GM18508 (cell line): ENCODE measurements at regions not wholly inside any gene's neighbourhood (a gene's known extent, or its start where the extent isn't known, plus 50 kb on each side); places are given as distances from the start of the nearest gene placed in this dataset.

Experiments used
- ATAC-seq: cut with Tn5 transposase; IDR thresholded peaks from one replicate; pipeline ENCODE4 v1.9.1; 2021; ENCODE audit warnings: moderate number of reproducible peaks; ENCODE audit not compliant: insufficient read depth, unreplicated experiment

GRCh38 chr6:139540276-139540675, 165.8 kb upstream of the CITED2 start:
- no peak for ATAC-seq

- no peak for ATAC-seq
Observed at GRCh38 chr6:139539852-139540251, 165.4 kb upstream of the CITED2 start.

GRCh38 chr6:139538366-139538765, 163.9 kb upstream of the CITED2 start:
- no peak for ATAC-seq

GRCh38 chr6:139536751-139537617, 162.5 kb upstream of the CITED2 start:
- ATAC-seq = no peak

DNA sequence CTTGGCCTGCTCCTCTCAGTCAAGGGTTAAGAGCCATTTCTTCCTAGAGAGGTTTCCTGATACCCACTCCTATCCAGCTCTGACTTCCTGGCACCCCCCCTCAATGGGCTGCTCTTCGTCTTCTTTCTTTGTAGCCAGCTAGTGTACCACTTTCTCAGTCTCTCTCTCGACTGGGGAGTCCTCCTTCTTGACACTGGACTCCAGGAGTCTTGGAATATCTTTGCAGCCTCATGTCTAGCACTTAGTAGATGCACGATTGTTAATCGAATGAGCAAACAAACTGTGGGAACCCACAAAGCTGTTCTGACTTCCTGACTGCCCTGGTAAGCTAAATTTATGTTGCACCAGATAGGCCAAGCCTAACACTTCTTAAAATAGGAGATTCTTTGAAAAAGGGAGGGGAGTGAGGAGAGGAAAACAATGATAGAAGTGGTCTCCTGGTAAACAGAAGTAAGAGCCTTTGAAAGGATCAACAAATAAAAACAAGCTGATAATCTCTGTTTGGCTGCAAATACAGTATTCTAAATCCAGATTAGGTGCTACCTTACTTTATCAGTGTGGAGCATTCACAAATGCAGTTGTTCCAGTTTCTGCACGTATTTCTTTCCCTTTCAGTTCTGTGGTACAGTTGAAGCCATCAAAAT, 160.1 kb upstream of the CITED2 start:
- no peak for ATAC-seq

- no peak for ATAC-seq
Observed at GRCh38 chr6:139533573-139534471, 159.4 kb upstream of the CITED2 start.

- ATAC-seq = no peak
Observed at GRCh38 chr6:139533171-139533570, 158.7 kb upstream of the CITED2 start.

DNA sequence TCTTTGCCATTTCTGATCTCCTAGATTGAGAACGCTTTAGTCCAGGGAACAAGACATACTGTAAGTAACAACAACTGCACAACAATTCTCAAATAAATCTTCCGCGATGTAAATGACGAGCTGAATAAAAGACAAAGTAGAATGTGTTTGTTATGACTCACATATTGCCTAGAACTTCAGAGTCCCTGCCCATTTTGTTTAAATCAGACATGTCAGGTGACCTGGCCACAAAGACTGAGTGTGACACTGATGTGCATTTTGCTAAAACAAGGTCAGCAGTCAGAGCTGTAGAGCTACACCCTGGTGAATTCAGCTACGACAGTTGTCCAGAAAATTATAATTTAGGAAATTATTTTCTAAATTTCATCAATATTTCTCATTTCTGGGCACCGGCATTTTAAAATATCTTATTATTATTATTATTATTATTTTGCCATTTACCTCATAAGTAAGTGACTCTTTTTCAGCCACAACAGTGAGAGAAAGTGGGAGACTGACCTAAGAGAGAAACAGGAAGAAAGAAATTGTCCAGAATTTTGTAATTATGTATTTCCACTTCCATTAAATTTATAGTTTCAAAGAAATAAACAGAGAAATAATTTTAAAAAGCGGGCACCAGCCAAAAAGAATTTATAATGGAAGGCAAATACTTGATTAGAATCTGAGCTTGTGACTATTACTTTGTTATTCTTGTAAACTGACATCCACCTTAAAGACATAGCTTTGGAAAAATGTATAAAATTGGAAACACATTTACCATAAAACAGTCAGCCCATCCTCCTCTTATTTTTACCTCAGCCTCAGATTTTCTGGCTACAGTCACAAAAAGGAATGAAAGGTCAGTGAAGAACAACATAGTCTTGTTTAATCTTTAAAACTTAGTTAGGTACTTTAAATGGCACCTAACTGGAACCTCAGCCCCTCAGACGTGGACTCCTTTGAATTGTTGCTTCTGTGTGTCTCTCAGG, 157.0 kb upstream of the CITED2 start:
- no peak for ATAC-seq

GRCh38 chr6:139530561-139530960, 156.1 kb upstream of the CITED2 start:
- ATAC-seq = no peak

DNA sequence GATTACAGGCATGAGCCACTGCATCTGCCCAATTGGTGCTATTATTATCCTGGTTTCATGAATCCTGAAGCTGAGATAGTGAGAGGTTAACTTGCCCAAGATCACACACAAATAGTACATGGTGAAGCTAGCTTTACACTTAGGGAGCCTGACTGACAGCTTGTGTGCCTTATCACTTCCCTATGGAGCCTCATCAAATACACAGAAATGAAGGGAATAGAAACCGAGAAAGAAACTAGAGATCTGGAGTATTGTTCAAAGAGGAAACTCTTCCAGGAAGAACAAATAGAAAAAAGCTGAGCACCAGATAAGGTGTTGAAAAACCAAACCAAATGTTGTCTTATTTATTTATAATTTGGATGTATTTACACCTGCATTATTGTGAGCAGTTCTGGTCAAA, 155.0 kb upstream of the CITED2 start:
- no peak for ATAC-seq

- no peak for ATAC-seq
Observed at GRCh38 chr6:139528471-139528870, 154.0 kb upstream of the CITED2 start.

DNA sequence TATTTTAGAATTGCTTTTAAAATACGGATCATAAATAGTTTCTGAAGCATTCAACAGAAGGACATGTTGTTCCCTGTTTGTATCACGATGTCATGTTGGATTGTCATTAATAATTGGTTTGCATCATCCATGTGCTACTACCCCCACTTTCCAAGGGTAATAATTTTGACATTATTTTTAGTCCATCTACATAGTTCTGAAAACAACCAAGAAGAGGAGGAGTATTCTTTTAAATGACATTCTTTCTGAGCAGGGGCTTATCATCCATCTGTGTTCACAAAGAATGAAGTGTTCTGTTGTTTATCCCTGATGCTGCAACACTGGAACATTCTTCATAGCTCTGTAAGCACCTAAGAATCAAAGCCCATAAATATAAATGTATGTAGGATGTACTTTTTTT, 151.0 kb upstream of the CITED2 start:
- ATAC-seq = no peak

DNA sequence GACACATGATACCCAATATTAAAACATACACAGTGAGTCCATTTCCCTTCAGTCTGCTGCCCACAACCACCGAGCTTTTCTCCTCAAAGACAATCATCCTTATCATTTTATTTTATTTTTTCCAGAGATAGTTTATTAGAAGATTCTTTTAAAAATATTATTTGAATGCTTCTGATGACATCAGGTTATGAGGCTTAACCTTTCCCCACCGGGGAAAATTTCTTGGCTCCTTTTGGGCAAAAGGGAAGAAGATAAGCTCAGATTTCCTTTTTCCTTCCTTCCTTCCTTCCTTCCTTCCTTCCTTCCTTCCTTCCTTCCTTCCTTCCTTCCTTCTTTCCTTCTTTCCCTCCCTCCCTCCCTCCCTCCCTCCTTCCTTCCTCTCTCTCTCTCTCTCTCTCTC, 149.5 kb upstream of the CITED2 start:
- no peak for ATAC-seq

DNA sequence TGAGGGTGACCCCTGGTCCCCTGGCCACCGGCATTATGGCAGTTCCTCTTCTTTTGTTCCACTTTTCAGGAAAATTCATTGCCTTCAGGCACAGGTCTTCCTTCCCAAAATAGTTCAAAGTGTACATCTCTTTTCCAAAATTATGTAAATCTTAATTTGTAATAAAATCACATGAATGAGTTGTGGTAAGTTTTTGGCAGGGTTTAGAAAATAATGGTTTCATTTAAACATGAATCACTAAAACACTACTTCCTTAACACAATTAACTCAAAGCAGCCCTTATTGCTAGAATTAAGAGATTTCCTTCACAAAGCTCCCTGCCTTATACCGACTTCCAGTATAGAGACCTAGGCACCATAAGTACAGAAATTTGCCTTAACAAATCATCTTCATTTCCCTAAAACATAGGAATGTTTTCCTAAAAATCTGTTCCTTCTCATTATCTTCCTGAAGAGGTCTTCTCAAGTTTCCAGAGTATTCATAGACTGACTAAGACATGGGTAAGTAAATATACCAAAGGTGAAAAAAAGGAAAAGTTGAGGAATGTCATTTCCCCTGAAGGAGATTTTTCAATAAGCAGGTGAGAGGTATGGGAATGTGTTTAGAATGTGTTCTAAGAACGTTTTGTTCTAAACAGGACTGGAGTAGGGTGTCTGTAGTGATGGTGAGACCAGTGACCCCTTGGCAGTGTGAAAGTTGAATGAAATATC, 148.2 kb upstream of the CITED2 start:
- ATAC-seq = no peak

- ATAC-seq = no peak
Observed at GRCh38 chr6:139521338-139521737, 146.9 kb upstream of the CITED2 start.

DNA sequence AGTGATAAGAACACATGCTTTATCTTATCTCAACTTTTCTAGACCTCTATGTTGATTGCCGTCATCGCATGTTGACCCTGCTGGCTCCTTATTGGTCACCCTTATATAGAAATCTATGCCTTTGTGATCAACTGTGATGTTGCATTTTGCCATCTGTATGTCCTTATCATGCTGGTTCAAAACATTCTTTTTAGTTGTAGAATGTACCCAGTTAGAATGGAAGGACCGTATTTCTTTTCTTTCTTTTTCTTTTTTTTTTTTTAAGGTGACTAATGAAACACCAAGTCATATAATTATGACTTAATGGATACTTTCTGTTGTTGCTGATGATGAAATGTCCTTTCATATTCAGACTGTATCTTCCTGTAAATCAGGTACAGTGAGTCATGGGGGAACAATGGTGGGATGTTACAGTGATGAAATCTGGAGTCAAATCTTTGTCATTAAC, 145.9 kb upstream of the CITED2 start:
- ATAC-seq = no peak

DNA sequence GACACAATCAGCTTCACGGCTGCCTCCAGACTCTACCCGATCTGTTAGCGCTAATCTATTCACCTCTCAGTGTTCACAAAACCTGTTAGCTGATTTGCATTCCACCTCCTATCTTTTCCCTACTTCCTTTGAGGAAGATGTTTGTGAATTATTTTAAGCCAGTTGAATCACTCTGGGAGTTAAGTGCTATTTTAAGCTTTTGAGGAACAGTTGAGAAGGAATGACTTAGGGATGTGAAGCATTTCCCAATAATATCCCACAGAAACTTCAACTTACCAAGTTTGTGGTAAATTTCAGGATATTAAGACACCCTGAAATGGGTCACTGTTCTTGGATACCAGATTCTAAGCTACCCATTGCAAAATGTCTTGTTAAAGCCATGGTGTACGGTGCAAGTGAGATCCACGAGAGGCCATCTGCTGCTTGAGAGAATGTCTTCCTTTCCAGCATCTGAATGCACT, 145.2 kb upstream of the CITED2 start:
- no peak for ATAC-seq

- no peak for ATAC-seq
Observed at GRCh38 chr6:139519097-139519496, 144.6 kb upstream of the CITED2 start.

DNA sequence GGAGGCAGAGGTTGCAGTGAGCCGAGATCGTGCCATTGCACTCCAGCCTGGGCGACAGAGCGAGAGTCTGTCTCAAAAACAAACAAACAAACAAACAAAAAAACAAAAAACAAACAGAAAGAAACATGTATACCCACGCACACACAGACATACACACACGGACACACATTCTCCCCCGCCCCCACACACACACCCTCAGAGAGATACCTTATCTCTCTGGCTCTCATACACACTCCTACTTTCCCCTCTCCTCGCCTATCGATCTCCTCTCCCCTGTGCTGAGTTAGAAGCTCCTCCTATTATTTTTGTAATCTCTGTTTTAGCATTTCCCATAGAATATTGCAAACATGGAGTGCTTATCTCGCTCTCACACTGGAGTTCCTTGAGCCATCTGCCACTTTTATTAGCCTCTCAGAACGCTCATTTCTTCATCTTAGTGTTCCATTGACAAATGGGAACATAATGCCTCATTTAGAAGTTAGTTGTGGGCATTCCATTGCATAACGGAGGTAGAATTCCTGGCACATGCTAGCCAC, 144.2 kb upstream of the CITED2 start:
- ATAC-seq = no peak
